ENCODE measurements at regions not wholly inside any gene's neighbourhood (a gene's known extent, or its start where the extent isn't known, plus 50 kb on each side); places are given as distances from the start of the nearest gene placed in this dataset.

- no peak for FAIRE-seq
Measured at GRCh38 chr4:10740891-10741620, 56.5 kb upstream of the CLNK start.

GRCh38 chr4:10740251-10740650, 55.7 kb upstream of the CLNK start:
- no peak for FAIRE-seq

GRCh38 chr4:10738826-10739489, 54.4 kb upstream of the CLNK start:
- FAIRE-seq = no peak

GRCh38 chr4:10737337-10737736, 52.8 kb upstream of the CLNK start:
- no peak for FAIRE-seq

GRCh38 chr4:10736895-10737294, 52.3 kb upstream of the CLNK start:
- no peak for FAIRE-seq

GRCh38 chr4:10736266-10736665, 51.7 kb upstream of the CLNK start:
- FAIRE-seq = no peak

GRCh38 chr4:10734697-10735096, 50.1 kb upstream of the CLNK start:
- no peak for FAIRE-seq
